ENCODE measurements at regions not wholly inside any gene's neighbourhood (a gene's known extent, or its start where the extent isn't known, plus 50 kb on each side); places are given as distances from the start of the nearest gene placed in this dataset.

- Histone ChIP-seq H3K4me1 (replicated peaks in 1 of 2; ENCODE audit: control insufficient read depth in 2 of 2, insufficient read depth in 2 of 2, low read length in 2 of 2) (no peaks in the 10 kb centered on the region), H3K27ac (ENCODE audit: extremely low read depth, low read depth, low read length) (no peak overlapping the region), H3K4me2 (ENCODE audit: insufficient read depth, low read length) (no peak overlapping the region), H2AFZ (ENCODE audit: low read depth, low read length) (no peak overlapping the region), H3K79me2 (ENCODE audit: control insufficient read depth, insufficient read depth, low read length) (no peaks in the 10 kb centered on the region), H3K9me3 (replicated peaks; ENCODE audit: control insufficient read depth, insufficient read depth, low read depth, low read length) (no peaks in the 10 kb centered on the region), H3K9me1 (ENCODE audit: control insufficient read depth, insufficient read depth, low read length) (no peaks in the 10 kb centered on the region), H3K27me3 (ENCODE audit: control insufficient read depth in 2 of 2, insufficient read depth in 2 of 2, low read length in 2 of 2) (peaks cover 0 to 22% of the 10 kb centered on the region in 2 experiments; a peak in 2 of 5 replicates), H3K36me3 (ENCODE audit: control insufficient read depth, insufficient read depth, low read length) (no peaks in the 10 kb centered on the region), H4K20me1 (replicated peaks; ENCODE audit: control insufficient read depth, insufficient read depth, low read length) (no peaks in the 10 kb centered on the region), H3K4me3 (no peak overlapping the region), H3K9ac (ENCODE audit: insufficient read depth in 1 of 2, low read depth in 2 of 2, low read length in 2 of 2) (no peak overlapping the region)
- ChIA-PET POLR2A (no interaction called here), CTCF (ENCODE audit: low intra/inter-chr PET ratio) (no interaction called here)
- 1% methylated on average over 6 of the region's 6 CpGs for WGBS (ENCODE audit: insufficient coverage, low coverage, missing lambda C conversion rate)
- FAIRE-seq (no peak), DNase-seq (ENCODE audit: extremely low read depth in 1 of 4, low spot score in 3 of 4) (no peak), ATAC-seq (no peak)
- in situ Hi-C loops (cut with MboI) = no loop called here
- intact Hi-C loops (cut with micrococcal nuclease) = no loop called here
- no peak for TF ChIP-seq NELFE (IDR thresholded peaks at IDR 0.05; ENCODE audit: insufficient read depth, insufficient read length)
- no peak for TF ChIP-seq C11orf30 (IDR thresholded peaks at IDR 0.05; ENCODE audit: low read depth)
- TF ChIP-seq CGGBP1 (CRISPR knock-in tag; IDR thresholded peaks at IDR 0.05) = no peak
- TF ChIP-seq CEBPB (tag; IDR thresholded peaks at IDR 0.05) = no peak
- no peak for TF ChIP-seq HNRNPUL1 (IDR thresholded peaks at IDR 0.05; ENCODE audit: low read length)
- no peak for TF ChIP-seq MEF2A (IDR thresholded peaks at IDR 0.05; ENCODE audit: control insufficient read depth, low read depth, low read length)
- BruUV-seq (replicated peaks) = no TSS peak
Observed at GRCh38 chr2:118565301-118565700, 282.1 kb downstream of the EN1 start.

DNA sequence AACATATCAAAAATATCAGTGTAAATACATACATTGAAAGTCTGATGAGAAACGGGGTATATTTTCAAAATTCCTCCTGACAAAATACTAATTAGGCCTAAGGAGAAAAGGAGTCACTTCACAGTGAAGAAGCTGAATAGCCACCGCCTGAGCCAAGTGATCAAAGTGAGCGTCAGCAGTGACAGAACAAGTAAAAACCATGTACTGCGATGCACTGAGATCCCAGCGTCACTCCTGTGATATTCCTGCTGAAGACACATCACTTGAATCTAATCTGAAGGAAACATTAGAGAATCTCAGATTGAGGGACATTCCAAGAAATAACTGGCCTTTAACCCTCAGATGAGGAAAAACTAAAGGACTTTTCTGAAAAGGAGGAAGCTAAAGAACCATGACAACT is 285.3 kb downstream of the EN1 start:
- H3K9me1 ChIP-seq (ENCODE audit: control insufficient read depth, insufficient read depth, low read length) = no peaks in the 10 kb centered on the region
- ChIA-PET CTCF (ENCODE audit: low intra/inter-chr PET ratio) (no interaction called here), POLR2A (no interaction called here)
- DNase-seq (ENCODE audit: extremely low read depth in 1 of 4, low spot score in 3 of 4) (no peak), ATAC-seq (no peak), FAIRE-seq (no peak)
- H3K4me1 ChIP-seq (replicated peaks in 1 of 2; ENCODE audit: control insufficient read depth in 2 of 2, insufficient read depth in 2 of 2, low read length in 2 of 2) = no peaks in the 10 kb centered on the region
- BruUV-seq (replicated peaks) = no TSS peak
- H2AFZ ChIP-seq (ENCODE audit: low read depth, low read length) = no peak overlapping the region
- H3K27ac ChIP-seq (ENCODE audit: extremely low read depth, low read depth, low read length) = no peak overlapping the region
- peaks cover 0 to 18% of the 10 kb centered on the region in 2 experiments; a peak in 2 of 5 replicates for H3K27me3 ChIP-seq (ENCODE audit: control insufficient read depth in 2 of 2, insufficient read depth in 2 of 2, low read length in 2 of 2)
- H3K9me3 ChIP-seq (replicated peaks; ENCODE audit: control insufficient read depth, insufficient read depth, low read depth, low read length) = no peaks in the 10 kb centered on the region
- H3K79me2 ChIP-seq (ENCODE audit: control insufficient read depth, insufficient read depth, low read length) = no peaks in the 10 kb centered on the region
- H3K4me3 ChIP-seq = no peak overlapping the region
- no peak overlapping the region for H3K4me2 ChIP-seq (ENCODE audit: insufficient read depth, low read length)
- no peaks in the 10 kb centered on the region for H4K20me1 ChIP-seq (replicated peaks; ENCODE audit: control insufficient read depth, insufficient read depth, low read length)
- intact Hi-C loops (cut with micrococcal nuclease) = no loop called here
- WGBS (ENCODE audit: insufficient coverage, low coverage, missing lambda C conversion rate) = 3% methylated on average over 5 of the region's 5 CpGs
- H3K36me3 ChIP-seq (ENCODE audit: control insufficient read depth, insufficient read depth, low read length) = no peaks in the 10 kb centered on the region
- no peak overlapping the region for H3K9ac ChIP-seq (ENCODE audit: insufficient read depth in 1 of 2, low read depth in 2 of 2, low read length in 2 of 2)
- in situ Hi-C loops (cut with MboI) = no loop called here
- no peak for TF ChIP-seq ZKSCAN8 (CRISPR knock-in tag; IDR thresholded peaks at IDR 0.05)
- TF ChIP-seq ZNF253 (CRISPR knock-in tag; conservative IDR thresholded peaks at IDR 0.05) = no peak
- TF ChIP-seq, protein P1, sequence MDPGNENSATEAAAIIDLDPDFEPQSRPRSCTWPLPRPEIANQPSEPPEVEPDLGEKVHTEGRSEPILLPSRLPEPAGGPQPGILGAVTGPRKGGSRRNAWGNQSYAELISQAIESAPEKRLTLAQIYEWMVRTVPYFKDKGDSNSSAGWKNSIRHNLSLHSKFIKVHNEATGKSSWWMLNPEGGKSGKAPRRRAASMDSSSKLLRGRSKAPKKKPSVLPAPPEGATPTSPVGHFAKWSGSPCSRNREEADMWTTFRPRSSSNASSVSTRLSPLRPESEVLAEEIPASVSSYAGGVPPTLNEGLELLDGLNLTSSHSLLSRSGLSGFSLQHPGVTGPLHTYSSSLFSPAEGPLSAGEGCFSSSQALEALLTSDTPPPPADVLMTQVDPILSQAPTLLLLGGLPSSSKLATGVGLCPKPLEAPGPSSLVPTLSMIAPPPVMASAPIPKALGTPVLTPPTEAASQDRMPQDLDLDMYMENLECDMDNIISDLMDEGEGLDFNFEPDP (CRISPR knock-in tag; IDR thresholded peaks at IDR 0.05) = no peak
- no peak for TF ChIP-seq BRF2 (IDR thresholded peaks at IDR 0.05; ENCODE audit: borderline replicate concordance, insufficient read depth, insufficient read length)
- TF ChIP-seq, protein P2, sequence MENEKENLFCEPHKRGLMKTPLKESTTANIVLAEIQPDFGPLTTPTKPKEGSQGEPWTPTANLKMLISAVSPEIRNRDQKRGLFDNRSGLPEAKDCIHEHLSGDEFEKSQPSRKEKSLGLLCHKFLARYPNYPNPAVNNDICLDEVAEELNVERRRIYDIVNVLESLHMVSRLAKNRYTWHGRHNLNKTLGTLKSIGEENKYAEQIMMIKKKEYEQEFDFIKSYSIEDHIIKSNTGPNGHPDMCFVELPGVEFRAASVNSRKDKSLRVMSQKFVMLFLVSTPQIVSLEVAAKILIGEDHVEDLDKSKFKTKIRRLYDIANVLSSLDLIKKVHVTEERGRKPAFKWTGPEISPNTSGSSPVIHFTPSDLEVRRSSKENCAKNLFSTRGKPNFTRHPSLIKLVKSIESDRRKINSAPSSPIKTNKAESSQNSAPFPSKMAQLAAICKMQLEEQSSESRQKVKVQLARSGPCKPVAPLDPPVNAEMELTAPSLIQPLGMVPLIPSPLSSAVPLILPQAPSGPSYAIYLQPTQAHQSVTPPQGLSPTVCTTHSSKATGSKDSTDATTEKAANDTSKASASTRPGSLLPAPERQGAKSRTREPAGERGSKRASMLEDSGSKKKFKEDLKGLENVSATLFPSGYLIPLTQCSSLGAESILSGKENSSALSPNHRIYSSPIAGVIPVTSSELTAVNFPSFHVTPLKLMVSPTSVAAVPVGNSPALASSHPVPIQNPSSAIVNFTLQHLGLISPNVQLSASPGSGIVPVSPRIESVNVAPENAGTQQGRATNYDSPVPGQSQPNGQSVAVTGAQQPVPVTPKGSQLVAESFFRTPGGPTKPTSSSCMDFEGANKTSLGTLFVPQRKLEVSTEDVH (IDR thresholded peaks at IDR 0.05; ENCODE audit: low read depth, partially characterized antibody) = no peak
- TF ChIP-seq PHB2 (IDR thresholded peaks at IDR 0.05; ENCODE audit: low read depth) = no peak

Measured in K562 (cell line).